DND-41 (cell line): ENCODE measurements at regions not wholly inside any gene's neighbourhood (a gene's known extent, or its start where the extent isn't known, plus 50 kb on each side); places are given as distances from the start of the nearest gene placed in this dataset.

Source experiments
- ATAC-seq: fragments of 200-7000 bp; cut with Tn5 transposase; 3 replicates; pipeline ENCODE4 v1.9.1; 2021; ENCODE audit warnings: low read depth; ENCODE audit not compliant: insufficient read depth
- DNase-seq: peaks from one replicate; pipeline ENCODE4 v3.0.0-alpha.2; 2020
- H2AFZ ChIP-seq: 2 replicates; pipeline ENCODE4 v1.6.0; 2012; ENCODE audit warnings: low read depth, low read length
- H3K27ac ChIP-seq: 2 replicates; pipeline ENCODE4 v1.5.1; 2012; ENCODE audit warnings: low read length, inconsistent platforms
- H3K27me3 ChIP-seq: fragments of 200-600 bp; sonication (generic); 2 replicates; pipeline ENCODE4 v1.6.0; 2012; ENCODE audit warnings: low read length, mild to moderate bottlenecking, inconsistent platforms; ENCODE audit not compliant: insufficient read depth, poor library complexity
- H3K36me3 ChIP-seq: 2 replicates; pipeline ENCODE4 v1.5.1; 2012; ENCODE audit warnings: low read length, inconsistent platforms; ENCODE audit not compliant: insufficient read depth
- H3K4me1 ChIP-seq: 2 replicates; pipeline ENCODE4 v1.5.1; 2012; ENCODE audit warnings: mild to moderate bottlenecking, low read length; ENCODE audit not compliant: insufficient read depth
- H3K4me2 ChIP-seq: 2 replicates; pipeline ENCODE4 v1.6.0; 2012; ENCODE audit warnings: mild to moderate bottlenecking, moderate library complexity, low read length, inconsistent platforms; ENCODE audit not compliant: insufficient read depth
- H3K4me3 ChIP-seq, 2 experiments: fragments of 200-600 bp in 1 of 2; shearing (Covaris generic) in 1 of 2; 2 replicates each; pipeline ENCODE4 v1.5.1; 2012 to 2016; ENCODE audit warnings: inconsistent platforms in 2 of 2, low read length in 2 of 2, mild to moderate bottlenecking in 2 of 2, low read depth in 1 of 2, moderate library complexity in 1 of 2
- H3K79me2 ChIP-seq: 2 replicates; pipeline ENCODE4 v1.6.0; 2012; ENCODE audit warnings: low read length, inconsistent platforms; ENCODE audit not compliant: insufficient read depth
- H3K9ac ChIP-seq: 2 replicates; pipeline ENCODE4 v1.6.0; 2012; ENCODE audit warnings: low read depth, mild to moderate bottlenecking, inconsistent platforms, low read length, moderate library complexity
- H3K9me3 ChIP-seq: 2 replicates; pipeline ENCODE4 v1.5.1; 2012; ENCODE audit warnings: low read length, moderate library complexity, mild to moderate bottlenecking, inconsistent platforms; ENCODE audit not compliant: insufficient read depth, severe bottlenecking
- H4K20me1 ChIP-seq: 2 replicates; pipeline ENCODE4 v1.6.0; 2012; ENCODE audit warnings: low read length; ENCODE audit not compliant: insufficient read depth
- EZH2 ChIP-seq: IDR thresholded peaks from 3 replicates; pipeline ENCODE4 v1.6.1; 2012; ENCODE audit warnings: borderline replicate concordance, low read depth, mild to moderate bottlenecking, moderate library complexity, low read length, inconsistent platforms; ENCODE audit not compliant: severe bottlenecking
- TF ChIP-seq, protein P1 (sequence below): IDR thresholded peaks from 2 replicates; pipeline ENCODE4 v1.5.1; 2012; ENCODE audit warnings: borderline replicate concordance, low read length, moderate library complexity, mild to moderate bottlenecking; ENCODE audit not compliant: poor library complexity, severe bottlenecking; ENCODE audit errors: extremely low read depth

DNA sequence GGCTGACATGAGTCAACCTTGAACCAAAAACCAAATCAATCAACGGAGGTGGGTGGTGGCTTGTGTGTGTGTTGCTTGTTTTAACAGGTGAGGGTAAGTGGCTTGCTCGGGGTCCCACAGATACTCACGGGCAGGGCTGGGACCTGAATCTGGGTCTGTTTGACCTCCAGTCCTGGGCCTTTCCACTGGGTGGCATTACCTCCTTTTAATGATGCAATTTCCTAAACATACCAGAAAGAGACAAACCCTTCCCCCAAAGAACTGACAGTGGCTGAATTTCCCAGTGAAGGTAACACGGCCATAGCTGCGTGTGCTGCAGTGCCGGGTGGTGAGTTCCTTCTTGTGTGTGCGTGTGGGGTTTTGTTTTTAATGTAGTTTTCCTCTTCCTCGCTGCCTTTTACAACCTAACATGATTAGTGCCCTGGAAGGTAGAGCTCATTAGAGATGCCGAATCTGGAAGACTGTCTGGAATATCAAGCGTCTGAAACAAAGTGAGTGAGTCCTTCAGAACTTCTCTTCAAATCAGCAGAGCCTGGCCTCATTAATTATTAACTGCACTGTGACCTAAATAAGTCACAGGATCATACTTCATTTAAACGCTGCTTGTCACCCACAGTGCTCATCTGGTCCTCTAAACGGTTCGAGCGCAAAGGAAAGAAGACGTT is 166.1 kb upstream of the TCERG1L start:
- no peak for ATAC-seq
- TF ChIP-seq, protein P1, sequence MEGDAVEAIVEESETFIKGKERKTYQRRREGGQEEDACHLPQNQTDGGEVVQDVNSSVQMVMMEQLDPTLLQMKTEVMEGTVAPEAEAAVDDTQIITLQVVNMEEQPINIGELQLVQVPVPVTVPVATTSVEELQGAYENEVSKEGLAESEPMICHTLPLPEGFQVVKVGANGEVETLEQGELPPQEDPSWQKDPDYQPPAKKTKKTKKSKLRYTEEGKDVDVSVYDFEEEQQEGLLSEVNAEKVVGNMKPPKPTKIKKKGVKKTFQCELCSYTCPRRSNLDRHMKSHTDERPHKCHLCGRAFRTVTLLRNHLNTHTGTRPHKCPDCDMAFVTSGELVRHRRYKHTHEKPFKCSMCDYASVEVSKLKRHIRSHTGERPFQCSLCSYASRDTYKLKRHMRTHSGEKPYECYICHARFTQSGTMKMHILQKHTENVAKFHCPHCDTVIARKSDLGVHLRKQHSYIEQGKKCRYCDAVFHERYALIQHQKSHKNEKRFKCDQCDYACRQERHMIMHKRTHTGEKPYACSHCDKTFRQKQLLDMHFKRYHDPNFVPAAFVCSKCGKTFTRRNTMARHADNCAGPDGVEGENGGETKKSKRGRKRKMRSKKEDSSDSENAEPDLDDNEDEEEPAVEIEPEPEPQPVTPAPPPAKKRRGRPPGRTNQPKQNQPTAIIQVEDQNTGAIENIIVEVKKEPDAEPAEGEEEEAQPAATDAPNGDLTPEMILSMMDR = no peak
- TF ChIP-seq EZH2 = no peak
- DNase-seq = no peak

DNA sequence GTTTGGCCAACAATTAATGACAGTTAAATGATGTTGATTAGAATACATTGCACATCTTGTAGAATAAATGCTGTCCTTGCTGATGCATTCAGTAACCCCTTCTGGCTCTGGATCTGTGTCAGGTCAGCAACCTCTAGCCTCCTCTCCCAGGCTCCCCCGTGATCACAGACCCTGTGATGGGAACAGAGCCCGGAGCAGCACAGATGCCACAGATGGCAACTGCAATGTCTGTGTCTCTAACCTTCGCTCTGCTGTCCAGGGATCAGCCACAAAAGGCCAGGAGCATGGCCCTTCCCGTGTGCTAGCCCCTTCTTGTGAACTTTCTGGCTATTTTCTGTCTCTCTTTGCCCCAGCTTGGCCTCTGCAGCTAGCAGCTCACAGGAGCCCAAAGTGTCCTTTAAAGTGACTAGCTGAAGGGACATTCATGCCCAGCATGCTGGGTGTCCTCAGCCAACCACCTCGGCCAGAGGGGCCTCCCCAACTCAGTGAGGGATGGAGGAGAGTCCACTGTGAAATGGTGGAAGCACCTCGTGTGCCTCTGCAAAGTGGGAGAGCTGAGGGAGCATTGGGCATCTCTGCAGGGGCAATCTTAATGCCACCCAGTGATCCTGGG is 167.0 kb upstream of the TCERG1L start:
- H3K9ac ChIP-seq = no peak overlapping the region
- H3K9me3 ChIP-seq = no peaks in the 10 kb centered on the region
- DNase-seq (no peak), ATAC-seq (no peak)
- H3K27ac ChIP-seq = no peak overlapping the region
- no peaks in the 10 kb centered on the region for H3K79me2 ChIP-seq
- no peak overlapping the region for H3K4me2 ChIP-seq
- no peaks in the 10 kb centered on the region for H3K36me3 ChIP-seq
- TF ChIP-seq, protein P1 = no peak
- no peak for TF ChIP-seq EZH2
- no peak overlapping the region for H2AFZ ChIP-seq
- H3K4me1 ChIP-seq = no peaks in the 10 kb centered on the region
- no peak overlapping the region for H3K4me3 ChIP-seq
- no peaks in the 10 kb centered on the region for H3K27me3 ChIP-seq
- H4K20me1 ChIP-seq = no peaks in the 10 kb centered on the region

More for the DNA sequence above, 166.1 kb upstream of the TCERG1L start:
- Histone ChIP-seq H3K9ac (no peak overlapping the region), H3K9me3 (no peaks in the 10 kb centered on the region), H3K27ac (no peak overlapping the region), H2AFZ (no peak overlapping the region), H4K20me1 (no peaks in the 10 kb centered on the region), H3K79me2 (no peaks in the 10 kb centered on the region), H3K27me3 (no peaks in the 10 kb centered on the region), H3K4me3 (no peak overlapping the region), H3K4me1 (no peaks in the 10 kb centered on the region), H3K36me3 (no peaks in the 10 kb centered on the region), H3K4me2 (no peak overlapping the region)

DNA sequence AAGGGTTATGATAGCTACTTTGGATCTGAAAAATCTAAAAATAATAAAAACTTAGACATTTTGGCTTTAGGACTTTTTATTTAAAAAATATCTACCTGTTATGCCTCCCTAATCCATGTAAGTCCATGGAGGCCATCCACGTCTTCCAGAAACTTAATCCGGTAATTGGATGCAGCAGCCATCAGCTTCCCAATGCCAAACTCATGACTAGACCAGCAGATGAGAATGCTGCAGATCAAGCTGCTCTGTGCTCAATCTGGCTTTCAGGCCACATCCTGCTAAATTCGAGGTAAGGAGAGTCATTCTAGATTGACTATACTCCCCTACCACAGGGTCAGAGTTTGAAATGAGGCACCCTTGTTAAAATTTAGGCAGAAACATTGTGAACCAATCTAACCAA is 168.5 kb upstream of the TCERG1L start:
- ATAC-seq (no peak), DNase-seq (no peak)
- Histone ChIP-seq H3K4me2 (no peak overlapping the region), H3K36me3 (no peaks in the 10 kb centered on the region), H3K27ac (no peak overlapping the region), H4K20me1 (no peaks in the 10 kb centered on the region), H3K9ac (no peak overlapping the region), H3K79me2 (no peaks in the 10 kb centered on the region), H3K9me3 (no peaks in the 10 kb centered on the region), H2AFZ (no peak overlapping the region), H3K4me3 (no peak overlapping the region), H3K27me3 (no peaks in the 10 kb centered on the region), H3K4me1 (no peaks in the 10 kb centered on the region)
- TF ChIP-seq, protein P1 = no peak
- no peak for TF ChIP-seq EZH2
